Mesenchymal stem cell (in vitro differentiated cells and primary cell): ENCODE measurements at regions not wholly inside any gene's neighbourhood (a gene's known extent, or its start where the extent isn't known, plus 50 kb on each side); places are given as distances from the start of the nearest gene placed in this dataset.

Experiments
- DNase-seq: peaks from one replicate; pipeline ENCODE4 v3.0.0-alpha.2; 2013
- H2AFZ ChIP-seq: one replicate; pipeline ENCODE4 v1.6.1; 2013; ENCODE audit warnings: low read depth, mild to moderate bottlenecking, control low read depth, inconsistent platforms, low read length, moderate library complexity
- H2AK5ac ChIP-seq: 2 replicates; pipeline ENCODE4 v1.6.1; 2013; ENCODE audit warnings: low read length, moderate library complexity, mild to moderate bottlenecking, inconsistent platforms; ENCODE audit not compliant: severe bottlenecking
- H2BK120ac ChIP-seq: one replicate; pipeline ENCODE4 v1.6.1; 2013; ENCODE audit warnings: low read depth, mild to moderate bottlenecking, inconsistent platforms, low read length, moderate library complexity
- H2BK12ac ChIP-seq, 2 experiments: one replicate each; pipeline ENCODE4 v1.6.1; 2013; ENCODE audit warnings: inconsistent platforms in 2 of 2, low read length in 2 of 2, mild to moderate bottlenecking in 2 of 2, moderate library complexity in 2 of 2, control low read depth in 1 of 2
- H2BK15ac ChIP-seq: one replicate; pipeline ENCODE4 v1.6.1; 2013; ENCODE audit warnings: mild to moderate bottlenecking, low read depth, inconsistent platforms; ENCODE audit not compliant: poor library complexity, severe bottlenecking
- H2BK5ac ChIP-seq: 2 replicates; pipeline ENCODE4 v1.6.1; 2013; ENCODE audit warnings: low read depth, mild to moderate bottlenecking, low read length, control low read depth, inconsistent platforms; ENCODE audit not compliant: poor library complexity, severe bottlenecking
- H3K14ac ChIP-seq, 2 experiments: one replicate each; pipeline ENCODE4 v1.6.1; 2013; ENCODE audit warnings: inconsistent platforms in 2 of 2, low read length in 2 of 2, control low read depth in 1 of 2, mild to moderate bottlenecking in 1 of 2, moderate library complexity in 1 of 2
- H3K18ac ChIP-seq, 2 experiments: one replicate each; pipeline ENCODE4 v1.6.1; 2013; ENCODE audit warnings: inconsistent platforms in 2 of 2, low read length in 2 of 2, control low read depth in 1 of 2, low read depth in 1 of 2, mild to moderate bottlenecking in 1 of 2
- H3K23ac ChIP-seq, 2 experiments: one replicate each; pipeline ENCODE4 v1.6.1; 2013; ENCODE audit warnings: inconsistent platforms in 2 of 2, low read length in 2 of 2, mild to moderate bottlenecking in 2 of 2, moderate library complexity in 2 of 2, control low read depth in 1 of 2
- H3K27ac ChIP-seq: 2 replicates; pipeline ENCODE4 v1.5.1; 2013; ENCODE audit warnings: mild to moderate bottlenecking, moderate library complexity, low read length, control low read depth, inconsistent platforms; ENCODE audit not compliant: poor library complexity, severe bottlenecking
- H3K27me3 ChIP-seq, 2 experiments: 2 replicates each; pipeline versions ENCODE4 v1.6.1 to v1.7.0; 2013; ENCODE audit warnings: low read length in 2 of 2, mild to moderate bottlenecking in 2 of 2, moderate library complexity in 2 of 2, control low read depth in 1 of 2, inconsistent platforms in 1 of 2; ENCODE audit not compliant: control insufficient read depth in 1 of 2, insufficient read depth in 1 of 2
- H3K36me3 ChIP-seq, 2 experiments: 2 replicates each; pipeline versions ENCODE4 v1.6.1 to v1.7.0; 2013; ENCODE audit warnings: low read length in 2 of 2, control low read depth in 1 of 2, inconsistent platforms in 1 of 2, low read depth in 1 of 2, mild to moderate bottlenecking in 1 of 2; ENCODE audit not compliant: insufficient read depth in 2 of 2, control insufficient read depth in 1 of 2
- H3K4ac ChIP-seq, 2 experiments: one replicate each; pipeline ENCODE4 v1.6.1; 2013; ENCODE audit warnings: inconsistent platforms in 2 of 2, low read length in 2 of 2, mild to moderate bottlenecking in 2 of 2, moderate library complexity in 2 of 2, control low read depth in 1 of 2, low read depth in 1 of 2
- H3K4me1 ChIP-seq: 2 replicates; pipeline ENCODE4 v1.6.1; 2013; ENCODE audit warnings: low read depth, low read length, control low read depth; ENCODE audit not compliant: control insufficient read depth, insufficient read depth
- H3K4me2 ChIP-seq: 2 replicates; pipeline ENCODE4 v1.6.1; 2013; ENCODE audit warnings: low read length, mild to moderate bottlenecking, inconsistent platforms; ENCODE audit not compliant: poor library complexity, severe bottlenecking
- H3K4me3 ChIP-seq, 2 experiments: 2 replicates each; pipeline versions ENCODE4 v1.5.1 to v1.7.0; 2013; ENCODE audit warnings: low read length in 2 of 2, mild to moderate bottlenecking in 2 of 2, control low read depth in 1 of 2, low read depth in 1 of 2; ENCODE audit not compliant: insufficient read depth in 1 of 2
- H3K79me1 ChIP-seq: replicated peaks from 2 replicates; pipeline ENCODE4 v1.6.1; 2013; ENCODE audit warnings: mild to moderate bottlenecking, control low read depth, low read length, inconsistent platforms; ENCODE audit not compliant: poor library complexity, severe bottlenecking
- H3K9ac ChIP-seq: 2 replicates; pipeline ENCODE4 v1.7.0; 2013; ENCODE audit warnings: mild to moderate bottlenecking, low read length, moderate library complexity
- H3K9me3 ChIP-seq: 2 replicates; pipeline ENCODE4 v1.7.0; 2013; ENCODE audit warnings: mild to moderate bottlenecking, low read length; ENCODE audit not compliant: control insufficient read depth
- H4K8ac ChIP-seq: one replicate; pipeline ENCODE4 v1.6.1; 2013; ENCODE audit warnings: inconsistent platforms, mild to moderate bottlenecking, low read length, moderate library complexity
- H4K91ac ChIP-seq: one replicate; pipeline ENCODE4 v1.6.1; 2013; ENCODE audit warnings: mild to moderate bottlenecking, low read length, inconsistent platforms
- WGBS: methylation state at CpG from one replicate; pipeline ENCODE4 v1.1.7; 2013; ENCODE audit warnings: mixed read lengths; 5-methylcytosine and 5-hydroxymethylcytosine counted together

DNA sequence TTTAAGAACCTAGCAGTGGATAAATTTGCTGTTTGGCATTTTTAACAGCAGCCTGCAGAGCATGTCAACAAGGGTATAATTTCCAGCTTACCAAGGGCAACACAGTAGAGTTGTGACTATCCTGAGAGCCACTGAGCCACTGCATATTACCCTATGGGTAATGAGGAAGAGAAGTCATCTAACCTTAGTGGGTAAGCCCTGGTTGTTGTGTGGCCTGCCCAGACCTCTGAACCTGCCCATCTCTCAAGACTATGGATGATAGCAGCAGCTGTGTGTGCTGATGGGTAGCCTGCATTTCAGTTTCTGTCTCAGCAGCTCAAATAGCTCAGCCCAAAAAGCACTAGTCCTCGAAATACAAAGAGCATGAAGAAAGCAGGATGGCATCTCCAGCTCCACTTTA lies 56.1 kb upstream of the PIP5K1B start:
- Histone ChIP-seq H2BK15ac (no peak overlapping the region), H2BK5ac (no peak overlapping the region), H2AK5ac (no peak overlapping the region), H3K18ac (no peak overlapping the region), H3K4me1 (no peaks in the 10 kb centered on the region), H3K36me3 (no peaks in the 10 kb centered on the region), H4K91ac (no peak overlapping the region), H3K27me3 (no peaks in the 10 kb centered on the region), H3K9me3 (no peaks in the 10 kb centered on the region), H3K4me2 (no peak overlapping the region), H2AFZ (no peak overlapping the region), H3K14ac (no peak overlapping the region), H3K9ac (no peak overlapping the region), H3K79me1 (no peaks in the 10 kb centered on the region), H3K27ac (no peak overlapping the region), H3K4me3 (no peak overlapping the region), H2BK12ac (no peak overlapping the region), H4K8ac (no peak overlapping the region), H2BK120ac (no peak overlapping the region), H3K23ac (no peak overlapping the region), H3K4ac (no peak overlapping the region)
- DNase-seq, result no peak
- no CpG with 5 or more reads among the region's 1 CpG for WGBS

- no peak overlapping the region for H2BK120ac ChIP-seq
- H3K4ac ChIP-seq, result no peak overlapping the region
- no peaks in the 10 kb centered on the region for H3K36me3 ChIP-seq
- no peaks in the 10 kb centered on the region for H3K79me1 ChIP-seq
- H2AK5ac ChIP-seq, result no peak overlapping the region
- H2BK12ac ChIP-seq, result no peak overlapping the region
- DNase-seq, result no peak
- H3K27me3 ChIP-seq, result no peaks in the 10 kb centered on the region
- no peak overlapping the region for H2BK15ac ChIP-seq
- H2BK5ac ChIP-seq, result no peak overlapping the region
- 100% methylated on average over 2 of the region's 3 CpGs for WGBS
- no peak overlapping the region for H3K9ac ChIP-seq
- H4K91ac ChIP-seq, result no peak overlapping the region
- no peak overlapping the region for H2AFZ ChIP-seq
- no peak overlapping the region for H3K23ac ChIP-seq
- no peak overlapping the region for H3K4me3 ChIP-seq
- no peak overlapping the region for H3K14ac ChIP-seq
- no peak overlapping the region for H4K8ac ChIP-seq
- no peak overlapping the region for H3K18ac ChIP-seq
- no peaks in the 10 kb centered on the region for H3K4me1 ChIP-seq
- no peak overlapping the region for H3K27ac ChIP-seq
- H3K9me3 ChIP-seq, result no peaks in the 10 kb centered on the region
- H3K4me2 ChIP-seq, result no peak overlapping the region
Measured at GRCh38 chr9:68651280-68651893, 53.7 kb upstream of the PIP5K1B start.

GRCh38 chr9:68653141-68653595 lies 51.9 kb upstream of the PIP5K1B start:
- Histone ChIP-seq H3K36me3 (no peaks in the 10 kb centered on the region), H2BK12ac (no peak overlapping the region), H3K18ac (no peak overlapping the region), H2AK5ac (no peak overlapping the region), H3K27me3 (no peaks in the 10 kb centered on the region), H3K23ac (no peak overlapping the region), H3K9ac (no peak overlapping the region), H2AFZ (no peak overlapping the region), H4K91ac (no peak overlapping the region), H4K8ac (no peak overlapping the region), H2BK5ac (no peak overlapping the region), H3K4me3 (no peak overlapping the region), H3K27ac (no peak overlapping the region), H3K4me2 (no peak overlapping the region), H2BK15ac (no peak overlapping the region), H2BK120ac (no peak overlapping the region), H3K14ac (no peak overlapping the region), H3K79me1 (no peaks in the 10 kb centered on the region), H3K4me1 (no peaks in the 10 kb centered on the region), H3K9me3 (no peaks in the 10 kb centered on the region), H3K4ac (no peak overlapping the region)
- WGBS, result 71% methylated on average over 5 of the region's 6 CpGs
- DNase-seq, result no peak

GRCh38 chr9:68654075-68654474 lies 51.0 kb upstream of the PIP5K1B start:
- Histone ChIP-seq H3K27me3 (no peaks in the 10 kb centered on the region), H3K4me3 (no peak overlapping the region), H3K9ac (no peak overlapping the region), H3K4me2 (no peak overlapping the region), H4K8ac (no peak overlapping the region), H3K23ac (no peak overlapping the region), H3K79me1 (no peaks in the 10 kb centered on the region), H3K14ac (no peak overlapping the region), H2BK12ac (no peak overlapping the region), H3K27ac (no peak overlapping the region), H3K18ac (no peak overlapping the region), H3K4ac (no peak overlapping the region), H2BK15ac (no peak overlapping the region), H3K4me1 (no peaks in the 10 kb centered on the region), H4K91ac (no peak overlapping the region), H2AFZ (no peak overlapping the region), H2BK120ac (no peak overlapping the region), H3K36me3 (no peaks in the 10 kb centered on the region), H2BK5ac (no peak overlapping the region), H3K9me3 (no peaks in the 10 kb centered on the region), H2AK5ac (no peak overlapping the region)
- WGBS, result 90% methylated on average over 3 of the region's 5 CpGs
- DNase-seq, result no peak
